IMR-90 (cell line): ENCODE measurements at regions not wholly inside any gene's neighbourhood (a gene's known extent, or its start where the extent isn't known, plus 50 kb on each side); places are given as distances from the start of the nearest gene placed in this dataset.

Experiments used
- ATAC-seq: fragments of 200-7000 bp; cut with Tn5 transposase; 2 replicates; pipeline ENCODE4 v1.9.1; 2020; ENCODE audit warnings: low read depth, mild to moderate bottlenecking, moderate library complexity
- BruUV-seq: library from RNA; stranded (reverse); fragments of 400-500 nt; replicated peaks from 2 replicates; lab custom pipeline; 2021; lab: Mats Ljungman, UMichigan
- CTCF ChIA-PET: fragments of 300-600 bp; formaldehyde crosslinking; extraction: SDS; loops from one replicate; lab custom pipeline; 2021; ENCODE audit warnings: antibody characterized with exemption; lab: Yijun Ruan, JAX
- POLR2A ChIA-PET: fragments of 300-600 bp; sonication (Branson Sonifier 250); formaldehyde crosslinking; loops from one replicate; lab custom pipeline; 2022; ENCODE audit warnings: antibody characterized with exemption; ENCODE audit not compliant: unreplicated experiment; lab: Charles Lee
- DNase-seq: peaks from one replicate; pipeline ENCODE4 v3.0.0; 2013
- H2AFZ ChIP-seq: replicated peaks from 2 replicates; pipeline ENCODE3; 2013; ENCODE audit warnings: low read length, mild to moderate bottlenecking; ENCODE audit not compliant: poor library complexity
- H2AK5ac ChIP-seq: 2 replicates; pipeline ENCODE4 v1.6.1; 2013; ENCODE audit warnings: low read depth, low read length, inconsistent platforms
- H2AK9ac ChIP-seq: replicated peaks from 2 replicates; pipeline ENCODE3; 2013; ENCODE audit warnings: mild to moderate bottlenecking, low read depth, low read length, moderate library complexity; ENCODE audit not compliant: poor library complexity
- H2BK120ac ChIP-seq: 2 replicates; pipeline ENCODE4 v1.6.1; 2013; ENCODE audit warnings: low read depth, low read length, inconsistent platforms
- H2BK15ac ChIP-seq: 3 replicates; pipeline ENCODE4 v1.6.1; 2013; ENCODE audit warnings: low read depth, low read length, inconsistent platforms
- H2BK20ac ChIP-seq: 2 replicates; pipeline ENCODE4 v1.6.1; 2013; ENCODE audit warnings: low read depth, mild to moderate bottlenecking, inconsistent platforms, low read length, moderate library complexity
- H2BK5ac ChIP-seq: 2 replicates; pipeline ENCODE4 v1.6.1; 2013; ENCODE audit warnings: mild to moderate bottlenecking, low read depth, low read length, inconsistent platforms; ENCODE audit not compliant: poor library complexity, severe bottlenecking
- H3K14ac ChIP-seq: replicated peaks from 2 replicates; pipeline ENCODE4 v1.6.1; 2013; ENCODE audit warnings: low read depth, low read length, inconsistent platforms
- H3K18ac ChIP-seq: 2 replicates; pipeline ENCODE4 v1.6.1; 2013; ENCODE audit warnings: low read depth, low read length, control low read depth
- H3K23ac ChIP-seq: 2 replicates; pipeline ENCODE4 v1.6.1; 2013; ENCODE audit warnings: low read depth, low read length, inconsistent platforms
- H3K27ac ChIP-seq: 2 replicates; pipeline ENCODE4 v1.5.1; 2013; ENCODE audit warnings: mild to moderate bottlenecking, control low read depth, low read length; ENCODE audit not compliant: insufficient read depth
- H3K27me3 ChIP-seq: 2 replicates; pipeline ENCODE4 v1.6.1; 2013; ENCODE audit warnings: low read length; ENCODE audit not compliant: control insufficient read depth, insufficient read depth
- H3K36me3 ChIP-seq: 2 replicates; pipeline ENCODE4 v1.6.1; 2013; ENCODE audit warnings: low read length, mixed read lengths; ENCODE audit not compliant: control insufficient read depth, insufficient read depth
- H3K4ac ChIP-seq: 2 replicates; pipeline ENCODE4 v1.6.1; 2013; ENCODE audit warnings: low read depth, low read length, inconsistent platforms
- H3K4me1 ChIP-seq: 2 replicates; pipeline ENCODE4 v1.6.1; 2013; ENCODE audit warnings: low read length, mixed read lengths; ENCODE audit not compliant: control insufficient read depth, insufficient read depth
- H3K4me2 ChIP-seq: 2 replicates; pipeline ENCODE4 v1.6.1; 2013; ENCODE audit warnings: low read depth, mild to moderate bottlenecking, control low read depth, low read length, moderate library complexity
- H3K4me3 ChIP-seq: 2 replicates; pipeline ENCODE4 v1.5.1; 2013; ENCODE audit warnings: low read depth, mild to moderate bottlenecking, control low read depth, low read length, moderate library complexity; ENCODE audit not compliant: insufficient read depth
- H3K56ac ChIP-seq: 2 replicates; pipeline ENCODE4 v1.6.1; 2013; ENCODE audit warnings: low read length, inconsistent platforms; ENCODE audit not compliant: insufficient read depth; ENCODE audit errors: extremely low read depth
- H3K79me1 ChIP-seq, 2 experiments: 2 replicates each; pipeline ENCODE4 v1.6.1; 2013; ENCODE audit warnings: low read length in 2 of 2, inconsistent platforms in 1 of 2, low read depth in 1 of 2
- H3K9ac ChIP-seq: 2 replicates; pipeline ENCODE4 v1.6.1; 2013; ENCODE audit warnings: low read depth, low read length, control low read depth
- H3K9me1 ChIP-seq: 2 replicates; pipeline ENCODE4 v1.6.1; 2013; ENCODE audit warnings: low read length, inconsistent platforms; ENCODE audit not compliant: insufficient read depth
- H3K9me3 ChIP-seq: 2 replicates; pipeline ENCODE4 v1.6.1; 2013; ENCODE audit warnings: low read length; ENCODE audit not compliant: control insufficient read depth, insufficient read depth
- H4K20me1 ChIP-seq: 2 replicates; pipeline ENCODE4 v1.6.1; 2013; ENCODE audit warnings: low read length, inconsistent platforms; ENCODE audit not compliant: insufficient read depth
- H4K5ac ChIP-seq: 2 replicates; pipeline ENCODE4 v1.6.1; 2013; ENCODE audit warnings: mild to moderate bottlenecking, low read depth, low read length, control low read depth
- H4K8ac ChIP-seq, 2 experiments: 2 replicates each; pipeline ENCODE4 v1.6.1; 2013; ENCODE audit warnings: low read depth in 2 of 2, low read length in 2 of 2, control low read depth in 1 of 2, inconsistent platforms in 1 of 2
- H4K91ac ChIP-seq: 2 replicates; pipeline ENCODE4 v1.6.1; 2013; ENCODE audit warnings: low read depth, low read length, inconsistent platforms; ENCODE audit not compliant: insufficient read depth
- BHLHE40 ChIP-seq: fragments of 150-350 bp; IDR thresholded peaks from 2 replicates; pipeline ENCODE4 v1.6.1; 2016; ENCODE audit warnings: mild to moderate bottlenecking, low read depth, low read length
- CEBPB ChIP-seq: IDR thresholded peaks from 2 replicates; pipeline ENCODE4 v1.6.1; 2012; ENCODE audit warnings: low read depth, low read length, improper control_type of control experiment
- CHD1 ChIP-seq: IDR thresholded peaks from 2 replicates; pipeline ENCODE4 v1.6.1; 2012; ENCODE audit warnings: low read depth, low read length, improper control_type of control experiment
- FOS ChIP-seq: fragments of 150-350 bp; IDR thresholded peaks from 2 replicates; pipeline ENCODE4 v1.6.1; 2016; ENCODE audit warnings: low read depth, low read length
- MAFK ChIP-seq: IDR thresholded peaks from 2 replicates; pipeline ENCODE4 v1.6.1; 2012; ENCODE audit warnings: low read depth, low read length, improper control_type of control experiment
- MAZ ChIP-seq: IDR thresholded peaks from 2 replicates; pipeline ENCODE4 v1.6.1; 2012; ENCODE audit warnings: low read depth, mild to moderate bottlenecking, low read length, improper control_type of control experiment, moderate library complexity, borderline replicate concordance
- MXI1 ChIP-seq: IDR thresholded peaks from 2 replicates; pipeline ENCODE4 v1.6.1; 2012; ENCODE audit warnings: low read depth, mild to moderate bottlenecking, low read length, moderate library complexity, borderline replicate concordance
- NFE2L2 ChIP-seq: fragments of 150-350 bp; IDR thresholded peaks from 2 replicates; pipeline ENCODE4 v1.6.1; 2016; ENCODE audit warnings: low read depth, mild to moderate bottlenecking, low read length
- POLR2A ChIP-seq: IDR thresholded peaks from 2 replicates; pipeline ENCODE4 v1.6.1; 2012; ENCODE audit warnings: mild to moderate bottlenecking, low read depth, low read length
- RAD21 ChIP-seq: IDR thresholded peaks from 2 replicates; pipeline ENCODE4 v1.6.1; 2012; ENCODE audit warnings: low read length, improper control_type of control experiment
- RCOR1 ChIP-seq: IDR thresholded peaks from 2 replicates; pipeline ENCODE4 v1.6.1; 2012; ENCODE audit warnings: mild to moderate bottlenecking, low read length, improper control_type of control experiment; ENCODE audit not compliant: insufficient replicate concordance
- RFX5 ChIP-seq: IDR thresholded peaks from 2 replicates; pipeline ENCODE4 v1.8.0; 2012; ENCODE audit warnings: low read depth, mild to moderate bottlenecking, low read length, moderate library complexity
- SMC3 ChIP-seq: fragments of 150-350 bp; IDR thresholded peaks from 2 replicates; pipeline ENCODE4 v1.6.1; 2016; ENCODE audit warnings: low read depth, mild to moderate bottlenecking, antibody characterized with exemption, low read length, moderate library complexity
- USF2 ChIP-seq: fragments of 150-350 bp; IDR thresholded peaks from 2 replicates; pipeline ENCODE4 v1.6.1; 2017; ENCODE audit warnings: mild to moderate bottlenecking, antibody characterized with exemption, low read length, low read depth
- WGBS, 2 experiments: methylation state at CpG; one replicate each; pipeline versions ENCODE4 v1.1.5 to v1.1.7; 2013; ENCODE audit warnings: missing lambda C conversion rate in 2 of 2; ENCODE audit not compliant: insufficient read length in 1 of 2; ENCODE audit errors: extremely low coverage in 2 of 2; 5-methylcytosine and 5-hydroxymethylcytosine counted together
- dilution Hi-C: fragments of 300-500 bp; cut with HindIII; formaldehyde crosslinking; loops from one replicate; pipeline ENCODE4 v1.14.3; 2018; ENCODE audit warnings: low sequenced_read_pairs; ENCODE audit not compliant: unreplicated experiment
- in situ Hi-C: fragments of 300-500 bp; cut with MboI; formaldehyde crosslinking; loops from 3 replicates; pipeline ENCODE4 v1.14.3; 2019; ENCODE audit warnings: low sequenced_read_pairs, inconsistent platforms, mixed read lengths
- intact Hi-C: fragments of 100-400 bp; cut with micrococcal nuclease; formaldehyde crosslinking; loops from 2 replicates; pipeline ENCODE4 v1.10.0; 2022
- TF ChIP-seq, protein P1 (sequence below): fragments of 150-350 bp; IDR thresholded peaks from 2 replicates; pipeline ENCODE4 v1.6.1; 2016; ENCODE audit warnings: low read depth, mild to moderate bottlenecking, low read length, moderate library complexity, borderline replicate concordance
- TF ChIP-seq, protein P2 (sequence below): conservative IDR thresholded peaks from 2 replicates; pipeline ENCODE4 v1.5.1; 2012; ENCODE audit warnings: mild to moderate bottlenecking, low read depth, low read length, improper control_type of control experiment

GRCh38 chr6:113366505-113366904 lies 490.6 kb upstream of the MARCKS start:
- H4K91ac ChIP-seq = no peak overlapping the region
- H3K4me3 ChIP-seq = no peak overlapping the region
- DNase-seq (no peak), ATAC-seq (no peak)
- no peak overlapping the region; the same call in 1 of the 2 replicates for H3K18ac ChIP-seq
- H3K23ac ChIP-seq = no peak overlapping the region
- no TSS peak for BruUV-seq
- dilution Hi-C loops = no loop called here
- no peak overlapping the region for H3K56ac ChIP-seq
- CTCF ChIA-PET = no interaction called here
- no peaks in the 10 kb centered on the region for H3K79me1 ChIP-seq
- peak overlapping the region in 1 of 2 experiments; percentile 35; a peak in 2 of 4 replicates for H4K8ac ChIP-seq
- no peaks in the 10 kb centered on the region for H4K20me1 ChIP-seq
- peaks cover 17% of the 10 kb centered on the region for H3K4me1 ChIP-seq
- H3K36me3 ChIP-seq = no peaks in the 10 kb centered on the region; the same call in 1 of the 2 replicates
- in situ Hi-C loops = no loop called here
- POLR2A ChIA-PET = no interaction called here
- H4K5ac ChIP-seq = no peak overlapping the region
- H3K4ac ChIP-seq = peak overlapping the region; percentile 34; the same call in 1 of the 2 replicates
- no peak overlapping the region for H2BK20ac ChIP-seq
- H2AK5ac ChIP-seq = no peak overlapping the region
- no peak overlapping the region for H2BK15ac ChIP-seq
- no peaks in the 10 kb centered on the region for H3K27me3 ChIP-seq
- no peak overlapping the region for H3K27ac ChIP-seq
- H2AK9ac ChIP-seq = no peak overlapping the region
- intact Hi-C loops = no loop called here
- H2AFZ ChIP-seq = no peak overlapping the region
- no peak overlapping the region for H3K4me2 ChIP-seq
- no peaks in the 10 kb centered on the region for H3K9me3 ChIP-seq
- no peak overlapping the region; the same call in 1 of the 2 replicates for H3K14ac ChIP-seq
- no CpG with 5 or more reads among the region's 3 CpGs for WGBS, 2 experiments
- no peak for TF ChIP-seq FOS
- TF ChIP-seq MAFK = no peak
- TF ChIP-seq RFX5 = no peak
- TF ChIP-seq, protein P1, sequence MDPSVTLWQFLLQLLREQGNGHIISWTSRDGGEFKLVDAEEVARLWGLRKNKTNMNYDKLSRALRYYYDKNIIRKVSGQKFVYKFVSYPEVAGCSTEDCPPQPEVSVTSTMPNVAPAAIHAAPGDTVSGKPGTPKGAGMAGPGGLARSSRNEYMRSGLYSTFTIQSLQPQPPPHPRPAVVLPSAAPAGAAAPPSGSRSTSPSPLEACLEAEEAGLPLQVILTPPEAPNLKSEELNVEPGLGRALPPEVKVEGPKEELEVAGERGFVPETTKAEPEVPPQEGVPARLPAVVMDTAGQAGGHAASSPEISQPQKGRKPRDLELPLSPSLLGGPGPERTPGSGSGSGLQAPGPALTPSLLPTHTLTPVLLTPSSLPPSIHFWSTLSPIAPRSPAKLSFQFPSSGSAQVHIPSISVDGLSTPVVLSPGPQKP = no peak
- TF ChIP-seq POLR2A = no peak
- TF ChIP-seq SMC3 = no peak
- TF ChIP-seq, protein P2, sequence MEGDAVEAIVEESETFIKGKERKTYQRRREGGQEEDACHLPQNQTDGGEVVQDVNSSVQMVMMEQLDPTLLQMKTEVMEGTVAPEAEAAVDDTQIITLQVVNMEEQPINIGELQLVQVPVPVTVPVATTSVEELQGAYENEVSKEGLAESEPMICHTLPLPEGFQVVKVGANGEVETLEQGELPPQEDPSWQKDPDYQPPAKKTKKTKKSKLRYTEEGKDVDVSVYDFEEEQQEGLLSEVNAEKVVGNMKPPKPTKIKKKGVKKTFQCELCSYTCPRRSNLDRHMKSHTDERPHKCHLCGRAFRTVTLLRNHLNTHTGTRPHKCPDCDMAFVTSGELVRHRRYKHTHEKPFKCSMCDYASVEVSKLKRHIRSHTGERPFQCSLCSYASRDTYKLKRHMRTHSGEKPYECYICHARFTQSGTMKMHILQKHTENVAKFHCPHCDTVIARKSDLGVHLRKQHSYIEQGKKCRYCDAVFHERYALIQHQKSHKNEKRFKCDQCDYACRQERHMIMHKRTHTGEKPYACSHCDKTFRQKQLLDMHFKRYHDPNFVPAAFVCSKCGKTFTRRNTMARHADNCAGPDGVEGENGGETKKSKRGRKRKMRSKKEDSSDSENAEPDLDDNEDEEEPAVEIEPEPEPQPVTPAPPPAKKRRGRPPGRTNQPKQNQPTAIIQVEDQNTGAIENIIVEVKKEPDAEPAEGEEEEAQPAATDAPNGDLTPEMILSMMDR = no peak
- no peak for TF ChIP-seq CHD1
- TF ChIP-seq USF2 = no peak
- TF ChIP-seq NFE2L2 = no peak
- TF ChIP-seq CEBPB = no peak
- no peak for TF ChIP-seq MAZ
- no peak for TF ChIP-seq RAD21
- no peak for TF ChIP-seq BHLHE40
- TF ChIP-seq MXI1 = no peak
- TF ChIP-seq RCOR1 = no peak
- H3K9ac ChIP-seq = no peak overlapping the region
- no peak overlapping the region for H2BK5ac ChIP-seq
- peaks cover 3% of the 10 kb centered on the region; the same call in 1 of the 2 replicates for H3K9me1 ChIP-seq
- H2BK120ac ChIP-seq = no peak overlapping the region
